CD4-positive, alpha-beta T cell treated with Interleukin-15 for 1 hour (primary cell): ENCODE measurements at regions not wholly inside any gene's neighbourhood (a gene's known extent, or its start where the extent isn't known, plus 50 kb on each side); places are given as distances from the start of the nearest gene placed in this dataset.
A peak's percentile ranks its signal among the peaks of the same experiment; 100 is the strongest.

Experiments used
- DNase-seq: peaks from one replicate; pipeline ENCODE4 v3.0.0-alpha.2; 2020

GRCh38 chr2:238963161-238963970 is 115.5 kb downstream of the TWIST2 start:
- no peak for DNase-seq

GRCh38 chr2:238963971-238964328 is 116.1 kb downstream of the TWIST2 start:
- no peak for DNase-seq

GRCh38 chr2:238964544-238965067 is 116.7 kb downstream of the TWIST2 start:
- DNase-seq = no peak

- no peak for DNase-seq
Measured at GRCh38 chr2:238965371-238966071, 117.6 kb downstream of the TWIST2 start.

DNA sequence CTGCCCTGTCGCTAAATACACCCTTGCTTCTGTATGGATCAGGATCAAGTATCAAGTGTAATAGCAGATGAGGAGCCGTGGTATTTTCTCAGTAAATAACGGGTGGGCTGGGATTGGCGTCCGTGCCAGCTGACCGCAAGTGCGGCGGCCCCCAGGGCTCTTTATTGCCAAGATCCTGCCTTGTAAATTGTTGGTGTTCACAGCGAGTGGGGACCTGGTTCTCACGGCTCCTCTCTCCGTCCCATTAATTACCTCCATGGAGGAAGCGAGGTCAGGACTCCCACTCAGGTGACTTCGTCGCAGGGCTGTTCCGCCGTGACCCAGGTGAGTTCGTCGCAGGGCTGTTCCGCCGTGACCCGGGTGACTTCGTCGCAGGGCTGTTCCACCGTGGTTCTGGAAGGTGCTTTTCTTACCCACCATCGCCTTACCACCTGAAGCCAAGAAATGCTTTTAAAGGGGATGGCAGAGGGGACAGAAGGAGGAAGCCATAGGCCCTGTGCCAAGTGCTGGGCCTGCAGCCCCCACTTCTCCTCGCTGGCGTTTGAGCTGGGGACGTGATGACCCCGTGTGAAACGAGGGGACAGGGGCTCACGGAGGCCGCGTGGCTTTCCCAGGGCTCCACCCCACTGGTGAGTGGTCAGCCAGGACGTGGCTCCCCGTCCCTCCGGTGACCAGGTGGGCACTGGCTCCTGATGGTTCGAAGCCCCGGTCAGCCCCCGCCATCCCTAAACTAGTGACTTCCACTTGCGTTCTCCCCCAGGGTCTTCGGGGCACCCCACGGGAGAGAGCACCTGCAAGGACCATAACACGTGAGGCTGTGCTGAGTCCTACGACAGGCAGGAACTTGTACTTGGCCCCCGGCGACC is 118.4 kb downstream of the TWIST2 start:
- no peak for DNase-seq

DNA sequence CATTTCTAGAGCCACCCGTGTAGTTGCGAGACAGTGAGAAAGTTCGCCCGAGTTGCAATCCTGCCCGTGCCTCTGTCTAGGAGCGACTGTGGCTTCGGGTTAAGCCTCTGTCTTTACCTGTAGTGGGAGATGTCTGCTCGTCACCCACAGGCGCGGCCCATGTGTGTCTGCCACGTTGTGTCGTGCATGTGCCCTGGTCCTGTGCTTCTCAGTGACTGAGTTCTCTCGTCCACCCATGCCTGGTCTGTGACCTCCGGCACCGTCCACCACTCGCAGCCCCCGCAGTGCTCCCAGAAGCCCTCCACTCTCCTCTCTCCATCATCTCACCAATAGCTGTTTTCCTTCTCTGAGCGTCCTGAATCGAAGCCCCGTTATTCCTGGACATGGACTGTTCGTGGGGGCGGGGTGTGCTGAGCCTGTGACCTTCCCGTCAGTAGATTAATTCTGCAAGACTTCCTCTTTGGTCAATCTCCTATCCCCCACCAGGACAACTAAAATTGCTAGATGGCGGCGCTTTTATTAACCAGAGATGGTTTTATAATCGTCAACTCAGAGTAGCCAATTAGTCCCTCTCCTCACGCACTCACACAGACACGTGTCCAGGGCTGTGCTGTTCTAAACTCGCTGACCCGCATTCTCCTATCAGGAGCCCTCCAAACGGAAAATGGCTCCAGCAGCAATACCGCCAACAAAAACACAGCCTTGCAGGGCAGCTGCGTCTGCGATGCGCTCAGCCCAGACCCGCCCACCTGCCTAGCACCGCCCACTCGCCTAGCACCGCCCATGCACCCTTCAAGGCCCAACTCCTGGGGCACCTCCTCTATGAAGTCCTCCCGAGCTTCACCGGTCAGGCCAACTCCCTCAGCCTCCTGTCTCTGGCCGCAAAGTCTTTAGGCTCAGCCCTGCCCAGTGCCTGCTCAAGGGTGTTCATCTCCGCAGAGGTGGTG is 119.4 kb downstream of the TWIST2 start:
- DNase-seq = no peak

DNA sequence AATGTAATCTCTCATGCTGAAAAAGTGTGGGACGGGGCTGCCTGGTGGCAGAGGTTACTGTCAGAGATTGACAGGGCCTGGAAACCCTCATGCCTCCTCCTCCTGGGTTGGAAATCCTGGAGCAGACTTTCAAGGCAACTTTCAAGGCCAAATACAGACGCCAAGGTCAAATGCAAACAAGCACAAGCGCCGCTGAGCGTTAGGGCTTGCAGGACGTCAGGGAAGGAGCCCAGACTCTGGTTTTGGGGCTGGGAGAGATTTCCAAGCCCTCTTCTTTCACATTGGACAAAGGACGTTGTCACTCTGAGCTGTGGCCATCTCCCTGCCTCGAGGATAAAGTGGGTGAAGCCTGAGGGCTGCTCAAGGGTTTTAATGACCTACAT is 120.1 kb downstream of the TWIST2 start:
- no peak for DNase-seq

GRCh38 chr2:238968616-238969384 is 120.9 kb downstream of the TWIST2 start:
- DNase-seq = no peak

GRCh38 chr2:238969857-238970256 is 122.0 kb downstream of the TWIST2 start:
- DNase-seq = no peak

- DNase-seq = peak; percentile 30
Measured at GRCh38 chr2:238970553-238971081, 122.7 kb downstream of the TWIST2 start.

- DNase-seq = no peak
Measured at GRCh38 chr2:238971318-238972145, 123.6 kb downstream of the TWIST2 start.

- no peak for DNase-seq
Measured at GRCh38 chr2:238972146-238972445, 124.2 kb downstream of the TWIST2 start.

DNA sequence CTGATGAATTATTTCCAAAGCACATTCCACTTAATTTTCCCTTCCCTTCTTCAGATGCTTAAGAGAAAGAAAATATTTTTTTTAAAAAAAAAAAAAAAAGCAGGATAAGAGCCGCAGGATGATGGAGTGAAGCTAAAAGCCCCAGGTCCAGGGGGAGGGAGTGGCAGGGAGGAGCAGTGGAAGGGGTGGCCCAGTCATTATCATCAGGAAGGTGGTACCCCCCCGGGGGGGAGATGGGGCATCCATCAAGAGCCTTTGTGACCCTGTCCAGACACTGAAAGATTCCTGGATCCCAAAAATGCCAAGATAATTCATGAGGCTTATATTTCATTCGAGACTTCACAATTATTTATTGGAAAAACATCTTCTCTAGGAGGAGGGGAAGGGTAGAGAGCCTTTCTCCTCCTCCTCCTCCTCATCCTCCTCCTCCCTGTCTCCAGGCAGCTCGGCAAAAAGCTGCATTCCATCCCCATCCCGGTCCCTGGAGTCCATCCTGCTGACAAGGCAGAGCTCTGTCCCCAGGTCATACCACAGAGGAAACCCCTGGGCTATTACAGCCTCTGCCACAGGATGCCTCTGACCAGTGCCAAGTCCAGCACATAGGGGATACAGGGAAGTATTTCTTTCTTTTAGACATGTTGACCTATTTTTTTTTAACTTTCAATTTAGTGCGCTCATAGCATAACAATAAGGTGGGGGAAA is 125.3 kb downstream of the TWIST2 start:
- no peak for DNase-seq

DNA sequence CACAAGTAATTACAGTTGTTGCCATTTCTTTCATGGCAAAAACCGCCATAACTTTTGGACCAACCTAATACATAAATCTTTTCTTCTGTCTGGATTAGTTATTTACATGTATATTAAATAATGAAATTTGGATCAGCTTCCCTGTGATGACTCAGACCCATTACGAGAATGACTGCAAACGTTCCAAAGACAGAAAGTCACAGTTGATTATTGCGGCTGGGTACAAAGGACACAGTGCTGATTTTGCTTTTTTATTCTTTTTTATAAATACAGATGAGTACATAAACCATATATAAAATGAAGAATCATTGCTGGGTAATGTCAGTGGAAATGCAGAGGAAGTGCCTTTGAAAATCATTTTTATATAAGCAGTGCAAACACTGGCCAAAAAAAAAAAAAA is 126.2 kb downstream of the TWIST2 start:
- no peak for DNase-seq

DNA sequence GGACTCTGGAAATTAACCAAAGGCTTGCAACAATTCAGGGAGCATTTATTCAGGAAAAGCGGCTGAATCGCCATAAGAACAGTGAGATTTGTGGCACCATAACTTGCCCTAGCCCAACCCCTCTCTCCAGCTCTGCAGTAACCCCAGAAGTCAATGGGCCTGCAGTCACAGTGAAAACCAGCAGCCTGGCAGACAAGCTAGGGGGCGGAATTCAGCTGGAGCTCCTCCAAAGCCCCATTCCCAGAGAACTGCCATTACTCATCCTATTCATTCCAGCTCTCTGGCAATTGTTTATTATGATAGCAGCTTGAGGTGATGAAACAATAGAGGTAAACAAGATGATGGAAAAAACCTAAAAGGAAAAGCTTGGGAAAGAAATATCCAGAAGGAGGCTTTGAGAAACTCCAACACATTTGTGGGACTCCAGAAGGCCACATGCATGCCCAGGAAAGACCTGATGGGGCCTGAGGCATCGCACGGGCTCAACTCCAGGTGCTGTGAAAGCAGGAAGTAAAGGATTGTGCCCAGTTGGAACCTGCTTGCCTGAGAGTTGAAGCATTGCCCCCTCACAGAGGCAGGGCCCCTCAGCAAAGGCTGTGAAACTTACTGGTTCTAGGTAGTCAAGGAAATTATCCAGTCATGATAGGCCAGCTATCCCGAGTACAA is 126.7 kb downstream of the TWIST2 start:
- DNase-seq = no peak

DNA sequence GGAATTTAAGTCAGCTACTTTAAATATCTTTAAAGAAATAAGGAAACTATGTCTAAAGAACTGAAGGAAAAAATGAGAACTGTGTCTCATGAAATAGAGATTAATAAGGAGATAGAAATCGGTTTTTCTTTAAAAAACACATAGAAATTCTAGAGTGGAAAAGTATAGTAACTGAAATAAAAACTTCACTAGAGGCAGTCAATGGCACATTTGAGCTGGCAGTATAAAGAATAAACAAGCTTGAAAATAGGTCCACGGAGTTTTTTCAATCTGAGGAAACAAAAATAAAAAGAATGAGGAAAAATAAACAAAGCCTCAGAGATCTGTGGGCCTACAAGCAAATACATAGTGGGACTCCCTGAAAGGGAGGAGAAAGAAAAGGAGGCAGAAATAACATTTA is 127.5 kb downstream of the TWIST2 start:
- DNase-seq = no peak

GRCh38 chr2:238978497-238978896 is 130.6 kb downstream of the TWIST2 start:
- DNase-seq = no peak

DNA sequence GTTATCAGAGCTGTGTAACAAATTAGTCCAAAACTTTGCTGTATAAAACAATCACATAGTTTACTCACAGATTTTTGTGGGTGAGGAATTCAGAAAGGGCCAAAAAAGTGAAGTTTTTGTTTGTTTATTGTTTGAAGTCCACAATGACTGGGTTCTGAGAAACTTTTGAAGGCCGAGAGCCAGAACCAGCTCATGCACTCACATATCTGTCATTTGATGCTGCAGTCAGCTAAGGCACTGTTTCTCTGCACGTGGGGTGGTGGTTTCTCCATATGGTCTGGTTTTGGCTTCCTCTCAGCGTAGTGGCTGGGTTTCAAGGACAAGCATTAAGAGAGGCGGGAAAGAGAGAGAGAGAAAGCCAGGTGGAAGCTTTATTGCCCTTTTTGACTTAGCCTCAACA is 131.8 kb downstream of the TWIST2 start:
- DNase-seq = no peak
